ENCODE measurements at regions not wholly inside any gene's neighbourhood (a gene's known extent, or its start where the extent isn't known, plus 50 kb on each side); places are given as distances from the start of the nearest gene placed in this dataset.

DNA sequence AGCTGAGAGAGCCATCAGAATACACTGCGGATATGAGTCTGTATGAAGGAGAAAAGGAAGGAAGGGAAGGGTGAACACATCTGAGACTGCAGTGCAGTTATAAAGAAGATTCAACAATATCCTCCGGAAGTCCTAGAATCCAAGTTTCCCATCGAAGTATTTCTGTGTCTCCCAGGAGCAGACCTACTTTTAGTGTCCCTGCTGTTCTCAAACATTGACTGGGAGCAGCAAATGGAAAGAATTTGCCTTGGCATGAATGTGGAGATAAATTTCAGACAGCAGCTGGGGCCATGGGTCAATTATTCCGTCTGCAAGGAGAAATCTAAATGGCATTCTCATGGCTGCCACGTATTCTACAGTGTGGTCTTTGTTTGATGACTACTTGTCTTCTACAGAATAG is 478.1 kb upstream of the SMC2 start:
- H3K9ac ChIP-seq (ENCODE audit: low read length): no peak overlapping the region
- no peak overlapping the region for H2AFZ ChIP-seq (ENCODE audit: low read length)
- H3K36me3 ChIP-seq (ENCODE audit: insufficient read depth, low read length): no peaks in the 10 kb centered on the region
- TF ChIP-seq, protein P1, sequence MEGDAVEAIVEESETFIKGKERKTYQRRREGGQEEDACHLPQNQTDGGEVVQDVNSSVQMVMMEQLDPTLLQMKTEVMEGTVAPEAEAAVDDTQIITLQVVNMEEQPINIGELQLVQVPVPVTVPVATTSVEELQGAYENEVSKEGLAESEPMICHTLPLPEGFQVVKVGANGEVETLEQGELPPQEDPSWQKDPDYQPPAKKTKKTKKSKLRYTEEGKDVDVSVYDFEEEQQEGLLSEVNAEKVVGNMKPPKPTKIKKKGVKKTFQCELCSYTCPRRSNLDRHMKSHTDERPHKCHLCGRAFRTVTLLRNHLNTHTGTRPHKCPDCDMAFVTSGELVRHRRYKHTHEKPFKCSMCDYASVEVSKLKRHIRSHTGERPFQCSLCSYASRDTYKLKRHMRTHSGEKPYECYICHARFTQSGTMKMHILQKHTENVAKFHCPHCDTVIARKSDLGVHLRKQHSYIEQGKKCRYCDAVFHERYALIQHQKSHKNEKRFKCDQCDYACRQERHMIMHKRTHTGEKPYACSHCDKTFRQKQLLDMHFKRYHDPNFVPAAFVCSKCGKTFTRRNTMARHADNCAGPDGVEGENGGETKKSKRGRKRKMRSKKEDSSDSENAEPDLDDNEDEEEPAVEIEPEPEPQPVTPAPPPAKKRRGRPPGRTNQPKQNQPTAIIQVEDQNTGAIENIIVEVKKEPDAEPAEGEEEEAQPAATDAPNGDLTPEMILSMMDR (IDR thresholded peaks at IDR 0.05; ENCODE audit: low read length): no peak
- TF ChIP-seq EZH2 (IDR thresholded peaks at IDR 0.05; ENCODE audit: borderline replicate concordance, low read length): no peak
- no peak overlapping the region for H3K27ac ChIP-seq (ENCODE audit: low read depth, low read length, poor library complexity, severe bottlenecking)
- H3K9me2 ChIP-seq (ENCODE audit: low read depth, low read length): no peaks in the 10 kb centered on the region
- no peaks in the 10 kb centered on the region for H3K79me2 ChIP-seq (ENCODE audit: insufficient read depth, low read length)
- H4K20me1 ChIP-seq (ENCODE audit: insufficient read depth, low read length): no peaks in the 10 kb centered on the region
- H3F3A ChIP-seq (ENCODE audit: insufficient read depth, low read length): no peaks in the 10 kb centered on the region
- no peaks in the 10 kb centered on the region for H3K4me1 ChIP-seq (ENCODE audit: insufficient read depth, low read length, severe bottlenecking)
- H3K9me3 ChIP-seq (ENCODE audit: low read length): no peaks in the 10 kb centered on the region
- H3K4me3 ChIP-seq (ENCODE audit: low read depth, low read length, poor library complexity, severe bottlenecking): no peak overlapping the region
- no peak overlapping the region for H3K4me2 ChIP-seq (ENCODE audit: low read length)
- no peaks in the 10 kb centered on the region for H3K27me3 ChIP-seq (ENCODE audit: insufficient read depth, low read length)

DNA sequence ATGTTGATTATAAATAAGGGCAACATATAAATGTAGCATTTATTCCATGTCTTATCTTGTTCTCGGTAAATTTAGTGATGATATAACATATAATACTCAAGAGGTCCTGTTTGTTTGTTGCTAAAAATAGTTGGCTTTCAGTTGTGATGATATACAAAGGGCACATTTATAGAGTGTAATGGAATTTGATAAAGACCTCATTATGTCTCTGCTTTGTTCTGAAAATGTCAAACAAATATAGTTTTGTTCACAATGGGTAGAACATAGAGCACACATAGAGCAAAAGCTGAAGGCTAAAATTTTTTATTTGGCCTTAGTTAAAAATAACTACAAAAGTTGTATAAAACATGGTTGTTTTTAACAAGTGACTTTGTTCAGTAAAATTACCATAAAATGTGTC is 477.1 kb upstream of the SMC2 start:
- Histone ChIP-seq H3K4me1 (ENCODE audit: insufficient read depth, low read length, severe bottlenecking) (no peaks in the 10 kb centered on the region), H3K4me3 (ENCODE audit: low read depth, low read length, poor library complexity, severe bottlenecking) (no peak overlapping the region), H2AFZ (ENCODE audit: low read length) (no peak overlapping the region), H3K4me2 (ENCODE audit: low read length) (no peak overlapping the region), H3K9me2 (ENCODE audit: low read depth, low read length) (no peaks in the 10 kb centered on the region), H3K27me3 (ENCODE audit: insufficient read depth, low read length) (no peaks in the 10 kb centered on the region), H3F3A (ENCODE audit: insufficient read depth, low read length) (no peaks in the 10 kb centered on the region), H3K79me2 (ENCODE audit: insufficient read depth, low read length) (no peaks in the 10 kb centered on the region), H3K27ac (ENCODE audit: low read depth, low read length, poor library complexity, severe bottlenecking) (no peak overlapping the region), H3K9me3 (ENCODE audit: low read length) (no peaks in the 10 kb centered on the region), H4K20me1 (ENCODE audit: insufficient read depth, low read length) (no peaks in the 10 kb centered on the region), H3K36me3 (ENCODE audit: insufficient read depth, low read length) (no peaks in the 10 kb centered on the region), H3K9ac (ENCODE audit: low read length) (no peak overlapping the region)
- TF ChIP-seq, protein P1 (IDR thresholded peaks at IDR 0.05; ENCODE audit: low read length): no peak
- TF ChIP-seq EZH2 (IDR thresholded peaks at IDR 0.05; ENCODE audit: borderline replicate concordance, low read length): no peak

DNA sequence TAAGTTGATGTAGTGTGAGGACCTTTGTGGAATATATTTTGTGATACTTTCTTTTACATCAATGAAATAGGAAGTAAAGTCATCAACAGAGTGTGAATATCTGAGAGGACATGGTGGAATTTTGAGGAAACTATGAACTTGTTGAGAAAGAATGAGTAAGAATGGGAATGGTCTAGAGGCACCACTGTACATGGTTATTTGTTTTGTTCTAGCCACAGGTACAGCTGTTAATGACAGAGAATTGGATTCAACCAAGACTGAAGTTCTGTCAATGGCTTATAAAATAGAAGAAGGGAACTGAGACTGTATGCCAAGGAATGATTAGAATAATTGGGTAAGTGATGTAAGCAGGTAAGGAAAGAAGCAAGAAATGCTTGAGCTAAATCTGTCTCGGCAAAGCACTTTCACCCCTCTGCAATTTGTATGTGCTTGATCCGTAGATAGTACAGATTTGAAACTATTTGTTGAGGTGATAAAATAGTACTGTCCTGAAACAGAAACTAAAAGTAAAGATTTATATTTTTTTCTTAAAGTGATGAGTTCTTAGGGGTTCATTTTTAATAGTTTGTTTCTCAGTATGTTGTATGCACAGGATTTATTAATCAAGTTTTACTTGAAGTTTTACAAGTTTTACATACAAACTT is 468.8 kb upstream of the SMC2 start:
- Histone ChIP-seq H3F3A (ENCODE audit: insufficient read depth, low read length) (no peaks in the 10 kb centered on the region), H3K36me3 (ENCODE audit: insufficient read depth, low read length) (no peaks in the 10 kb centered on the region), H3K4me1 (ENCODE audit: insufficient read depth, low read length, severe bottlenecking) (no peaks in the 10 kb centered on the region), H3K9ac (ENCODE audit: low read length) (no peak overlapping the region), H4K20me1 (ENCODE audit: insufficient read depth, low read length) (no peaks in the 10 kb centered on the region), H3K9me2 (ENCODE audit: low read depth, low read length) (no peaks in the 10 kb centered on the region), H3K9me3 (ENCODE audit: low read length) (no peaks in the 10 kb centered on the region), H3K4me3 (ENCODE audit: low read depth, low read length, poor library complexity, severe bottlenecking) (no peak overlapping the region), H2AFZ (ENCODE audit: low read length) (no peak overlapping the region), H3K27me3 (ENCODE audit: insufficient read depth, low read length) (no peaks in the 10 kb centered on the region), H3K79me2 (ENCODE audit: insufficient read depth, low read length) (no peaks in the 10 kb centered on the region), H3K27ac (ENCODE audit: low read depth, low read length, poor library complexity, severe bottlenecking) (no peak overlapping the region), H3K4me2 (ENCODE audit: low read length) (no peak overlapping the region)
- TF ChIP-seq, protein P1 (IDR thresholded peaks at IDR 0.05; ENCODE audit: low read length): no peak
- no peak for TF ChIP-seq EZH2 (IDR thresholded peaks at IDR 0.05; ENCODE audit: borderline replicate concordance, low read length)
